HEK293 (cell line): ENCODE measurements at regions not wholly inside any gene's neighbourhood (a gene's known extent, or its start where the extent isn't known, plus 50 kb on each side); places are given as distances from the start of the nearest gene placed in this dataset.

Experiments used
- CTCF ChIA-PET: fragments of 350-600 bp; formaldehyde crosslinking; extraction: SDS; loops from one replicate; lab custom pipeline; 2021; ENCODE audit warnings: antibody characterized with exemption; lab: Yijun Ruan, JAX
- POLR2A ChIA-PET: fragments of 300-600 bp; formaldehyde crosslinking; extraction: SDS; loops from one replicate; lab custom pipeline; 2020; ENCODE audit warnings: antibody characterized with exemption, inconsistent platforms; lab: Yijun Ruan, JAX
- H3K27ac ChIP-seq: fragments of 200-500 bp; sonication (Bioruptor generic); 2 replicates; pipeline ENCODE4 v1.5.1; 2014; ENCODE audit warnings: low read depth, low read length, control low read depth, inconsistent platforms; ENCODE audit errors: extremely low read depth
- H3K36me3 ChIP-seq, 2 experiments: fragments of 200-500 bp in 1 of 2; sonication (Bioruptor generic) in 1 of 2; 1 replicate in 1 of 2; 2 replicates in 1 of 2; pipeline ENCODE4 v1.5.1; 2014 to 2017; ENCODE audit warnings: inconsistent platforms in 2 of 2, low read length in 2 of 2; ENCODE audit not compliant: control insufficient read depth in 2 of 2, insufficient read depth in 1 of 2
- H3K4me1 ChIP-seq: fragments of 200-500 bp; sonication (Bioruptor generic); 2 replicates; pipeline ENCODE4 v1.5.1; 2014; ENCODE audit warnings: mild to moderate bottlenecking, low read length, inconsistent platforms; ENCODE audit not compliant: control insufficient read depth, insufficient read depth
- H3K4me3 ChIP-seq: 2 replicates; pipeline ENCODE4 v1.5.1; 2011; ENCODE audit warnings: low read depth, mild to moderate bottlenecking, control low read depth, low read length, moderate library complexity
- H3K9me3 ChIP-seq: fragments of 200-500 bp; sonication (Bioruptor generic); 2 replicates; pipeline ENCODE4 v1.5.1; 2014; ENCODE audit warnings: low read depth, low read length, inconsistent platforms; ENCODE audit not compliant: control insufficient read depth, insufficient read depth
- EGR2 ChIP-seq: fragments of 450-650 bp; formaldehyde crosslinking; IDR thresholded peaks from 2 replicates; pipeline ENCODE4 v1.5.1; 2016; ENCODE audit warnings: low read depth, missing biosample characterization, missing genetic modification characterization
- GLIS2 ChIP-seq: fragments of 450-650 bp; formaldehyde crosslinking; IDR thresholded peaks from 2 replicates; pipeline ENCODE4 v1.5.1; 2016; ENCODE audit warnings: missing biosample characterization, missing genetic modification characterization
- KLF16 ChIP-seq: fragments of 450-650 bp; formaldehyde crosslinking; IDR thresholded peaks from 2 replicates; pipeline ENCODE4 v1.5.1; 2017; ENCODE audit warnings: missing biosample characterization, missing genetic modification characterization
- KLF9 ChIP-seq: fragments of 450-650 bp; formaldehyde crosslinking; IDR thresholded peaks from 2 replicates; pipeline ENCODE4 v1.5.1; 2016; ENCODE audit warnings: missing biosample characterization, missing genetic modification characterization, low read depth
- OSR2 ChIP-seq: fragments of 450-650 bp; formaldehyde crosslinking; IDR thresholded peaks from 2 replicates; pipeline ENCODE4 v1.5.1; 2016; ENCODE audit warnings: missing biosample characterization, missing genetic modification characterization
- SALL2 ChIP-seq: fragments of 450-650 bp; formaldehyde crosslinking; IDR thresholded peaks from 2 replicates; pipeline ENCODE4 v1.5.0; 2017; ENCODE audit warnings: missing biosample characterization, mild to moderate bottlenecking, missing genetic modification characterization, borderline replicate concordance
- TSHZ1 ChIP-seq: fragments of 450-650 bp; formaldehyde crosslinking; IDR thresholded peaks from 2 replicates; pipeline ENCODE4 v1.5.1; 2016; ENCODE audit warnings: missing biosample characterization, missing genetic modification characterization, borderline replicate concordance
- WT1 ChIP-seq: fragments of 450-650 bp; formaldehyde crosslinking; IDR thresholded peaks from 2 replicates; pipeline ENCODE4 v1.5.1; 2016; ENCODE audit warnings: missing biosample characterization, missing genetic modification characterization
- ZBTB7A ChIP-seq: fragments of 450-650 bp; formaldehyde crosslinking; IDR thresholded peaks from 2 replicates; pipeline ENCODE4 v1.5.1; 2016; ENCODE audit warnings: low read depth, missing biosample characterization, missing genetic modification characterization
- ZBTB8A ChIP-seq: fragments of 450-650 bp; formaldehyde crosslinking; IDR thresholded peaks from 2 replicates; pipeline ENCODE4 v1.5.1; 2016; ENCODE audit warnings: missing biosample characterization, missing genetic modification characterization
- ZEB2 ChIP-seq: fragments of 450-650 bp; formaldehyde crosslinking; IDR thresholded peaks from 2 replicates; pipeline ENCODE4 v1.5.1; 2016; ENCODE audit warnings: missing biosample characterization, missing genetic modification characterization
- ZIC2 ChIP-seq: fragments of 450-650 bp; formaldehyde crosslinking; IDR thresholded peaks from 2 replicates; pipeline ENCODE4 v1.5.1; 2016; ENCODE audit warnings: missing biosample characterization, missing genetic modification characterization
- ZNF112 ChIP-seq: fragments of 450-650 bp; formaldehyde crosslinking; IDR thresholded peaks from 2 replicates; pipeline ENCODE4 v1.5.0; 2017; ENCODE audit warnings: missing biosample characterization, missing genetic modification characterization
- ZNF121 ChIP-seq: fragments of 450-650 bp; formaldehyde crosslinking; IDR thresholded peaks from 2 replicates; pipeline ENCODE4 v1.5.1; 2016; ENCODE audit warnings: missing biosample characterization, missing genetic modification characterization
- ZNF146 ChIP-seq: fragments of 450-650 bp; formaldehyde crosslinking; IDR thresholded peaks from 2 replicates; pipeline ENCODE4 v1.5.1; 2016; ENCODE audit warnings: missing biosample characterization, missing genetic modification characterization
- ZNF280D ChIP-seq: fragments of 450-650 bp; formaldehyde crosslinking; IDR thresholded peaks from 2 replicates; pipeline ENCODE4 v1.5.1; 2016; ENCODE audit warnings: missing biosample characterization, missing genetic modification characterization
- ZNF37A ChIP-seq: fragments of 450-650 bp; IDR thresholded peaks from 2 replicates; pipeline ENCODE4 v1.5.1; 2018; ENCODE audit warnings: missing biosample characterization, missing genetic modification characterization
- ZNF449 ChIP-seq: fragments of 450-650 bp; formaldehyde crosslinking; IDR thresholded peaks from 2 replicates; pipeline ENCODE4 v1.5.1; 2017; ENCODE audit warnings: missing biosample characterization, mild to moderate bottlenecking, missing genetic modification characterization, moderate library complexity
- ZNF501 ChIP-seq: fragments of 450-650 bp; formaldehyde crosslinking; IDR thresholded peaks from 2 replicates; pipeline ENCODE4 v1.5.1; 2016; ENCODE audit warnings: missing biosample characterization, missing genetic modification characterization
- ZNF549 ChIP-seq: fragments of 450-650 bp; IDR thresholded peaks from 2 replicates; pipeline ENCODE4 v1.5.1; 2018; ENCODE audit warnings: missing biosample characterization, missing genetic modification characterization, mild to moderate bottlenecking, inconsistent platforms, moderate library complexity
- ZNF623 ChIP-seq: fragments of 450-650 bp; formaldehyde crosslinking; IDR thresholded peaks from 2 replicates; pipeline ENCODE4 v1.5.1; 2016; ENCODE audit warnings: missing biosample characterization, missing genetic modification characterization
- ZNF670 ChIP-seq: fragments of 450-650 bp; formaldehyde crosslinking; IDR thresholded peaks from 2 replicates; pipeline ENCODE4 v1.5.1; 2016; ENCODE audit warnings: missing biosample characterization, missing genetic modification characterization, low read depth
- ZNF768 ChIP-seq: fragments of 450-650 bp; formaldehyde crosslinking; IDR thresholded peaks from 2 replicates; pipeline ENCODE4 v1.5.1; 2018; ENCODE audit warnings: missing biosample characterization, mild to moderate bottlenecking, missing genetic modification characterization

GRCh38 chrX:23592741-23593140 lies 74.6 kb upstream of the PRDX4 start:
- no peak for TF ChIP-seq ZNF37A
- no peak for TF ChIP-seq ZNF549 (tag by site-specific recombination)
- no peak for TF ChIP-seq ZBTB8A (tag by site-specific recombination)
- no peak for TF ChIP-seq ZIC2 (tag by site-specific recombination)
- no peak for TF ChIP-seq ZNF670
- no peak for TF ChIP-seq KLF9 (tag by site-specific recombination)
- no peak for TF ChIP-seq TSHZ1 (tag by site-specific recombination)
- no peak for TF ChIP-seq OSR2 (tag by site-specific recombination)
- TF ChIP-seq GLIS2 (tag by site-specific recombination): no peak
- TF ChIP-seq ZEB2 (tag by site-specific recombination): no peak
- no peak for TF ChIP-seq KLF16
- no peak for TF ChIP-seq ZNF623 (tag by site-specific recombination)
- no peak for TF ChIP-seq ZNF112 (tag by site-specific recombination)
- TF ChIP-seq ZBTB7A: no peak
- TF ChIP-seq ZNF280D (tag by site-specific recombination): no peak
- no peak for TF ChIP-seq ZNF449 (tag by site-specific recombination)
- TF ChIP-seq EGR2: no peak
- no peak for TF ChIP-seq ZNF146 (tag by site-specific recombination)
- TF ChIP-seq ZNF121 (tag by site-specific recombination): no peak
- Histone ChIP-seq H3K4me1 (no peaks in the 10 kb centered on the region), H3K9me3 (no peaks in the 10 kb centered on the region), H3K4me3 (no peak overlapping the region), H3K27ac (no peak overlapping the region), H3K36me3 (no peaks in the 10 kb centered on the region)
- ChIA-PET CTCF (no interaction called here), POLR2A (no interaction called here)

- H3K27ac ChIP-seq: no peak overlapping the region
- H3K4me3 ChIP-seq: no peak overlapping the region
- no peaks in the 10 kb centered on the region for H3K4me1 ChIP-seq
- no peaks in the 10 kb centered on the region for H3K36me3 ChIP-seq
- ChIA-PET CTCF (interaction anchor here (0.6 kb wide), 1 partner anchor 268 kb away, joined by 4 read pairs; no protein-coding TSS in a partner anchor), POLR2A (no interaction called here)
- H3K9me3 ChIP-seq: no peaks in the 10 kb centered on the region
- TF ChIP-seq ZNF501 (tag by site-specific recombination) (no peak), WT1 (no peak), ZNF768 (tag by site-specific recombination) (no peak), SALL2 (no peak)
Observed at GRCh38 chrX:23598575-23598974, 68.7 kb upstream of the PRDX4 start.
